ENCODE measurements at regions not wholly inside any gene's neighbourhood (a gene's known extent, or its start where the extent isn't known, plus 50 kb on each side); places are given as distances from the start of the nearest gene placed in this dataset.

GRCh38 chr12:5294274-5295070 lies 137.4 kb upstream of the NTF3 start:
- no peak for TF ChIP-seq Cebpa-rat (IDR thresholded peaks at IDR 0.05)
- Histone ChIP-seq H3K4me2 (no peak overlapping the region), H3K9me3 (no peaks in the 10 kb centered on the region), H3K4me1 (no peaks in the 10 kb centered on the region), H4K20me1 (no peaks in the 10 kb centered on the region), H3K4me3 (no peak overlapping the region), H3K27ac (no peak overlapping the region), H3K9ac (no peak overlapping the region), H3K27me3 (no peaks in the 10 kb centered on the region), H3K36me3 (no peaks in the 10 kb centered on the region)

DNA sequence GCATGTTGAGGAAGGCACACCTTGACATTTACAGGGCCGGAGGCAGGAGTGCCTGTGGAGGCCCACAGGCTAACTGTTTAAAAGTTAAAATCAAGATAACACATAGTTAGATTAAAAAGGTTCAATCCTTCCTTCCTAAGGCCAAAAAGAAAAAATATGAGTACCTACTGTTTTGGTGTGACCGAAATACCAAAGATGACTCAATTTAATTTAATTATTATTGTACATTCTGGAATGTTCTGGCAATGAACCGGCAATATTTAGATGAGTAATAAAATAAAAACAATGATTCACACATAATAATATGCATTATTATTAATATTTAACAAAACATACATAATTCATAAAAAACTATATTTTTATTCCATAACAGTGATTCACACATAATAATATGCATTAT lies 136.8 kb upstream of the NTF3 start:
- H3K4me3 ChIP-seq = no peak overlapping the region
- no peaks in the 10 kb centered on the region for H3K27me3 ChIP-seq
- no peaks in the 10 kb centered on the region for H4K20me1 ChIP-seq
- no peak for TF ChIP-seq Cebpa-rat (IDR thresholded peaks at IDR 0.05)
- H3K36me3 ChIP-seq = no peaks in the 10 kb centered on the region
- H3K9me3 ChIP-seq = no peaks in the 10 kb centered on the region
- no peak overlapping the region for H3K27ac ChIP-seq
- no peaks in the 10 kb centered on the region for H3K4me1 ChIP-seq
- H3K4me2 ChIP-seq = no peak overlapping the region
- H3K9ac ChIP-seq = no peak overlapping the region

- H3K9ac ChIP-seq = no peak overlapping the region
- H3K4me3 ChIP-seq = no peak overlapping the region
- TF ChIP-seq Cebpa-rat (IDR thresholded peaks at IDR 0.05) = no peak
- H3K9me3 ChIP-seq = no peaks in the 10 kb centered on the region
- no peak overlapping the region for H3K4me2 ChIP-seq
- no peaks in the 10 kb centered on the region for H3K36me3 ChIP-seq
- H3K4me1 ChIP-seq = no peaks in the 10 kb centered on the region
- no peaks in the 10 kb centered on the region for H4K20me1 ChIP-seq
- H3K27ac ChIP-seq = no peak overlapping the region
- no peaks in the 10 kb centered on the region for H3K27me3 ChIP-seq
Measured at GRCh38 chr12:5295996-5296395, 135.9 kb upstream of the NTF3 start.

GRCh38 chr12:5301539-5301938 lies 130.4 kb upstream of the NTF3 start:
- H3K36me3 ChIP-seq = no peaks in the 10 kb centered on the region

GRCh38 chr12:5305425-5305824 lies 126.5 kb upstream of the NTF3 start:
- no peaks in the 10 kb centered on the region for H4K20me1 ChIP-seq

More at GRCh38 chr12:5301539-5301938, 130.4 kb upstream of the NTF3 start:
- H3K9me3 ChIP-seq = no peaks in the 10 kb centered on the region
- H3K4me1 ChIP-seq = no peaks in the 10 kb centered on the region
- no peak overlapping the region for H3K4me3 ChIP-seq
- H4K20me1 ChIP-seq = no peaks in the 10 kb centered on the region
- TF ChIP-seq Cebpa-rat (IDR thresholded peaks at IDR 0.05) = no peak
- no peak overlapping the region for H3K4me2 ChIP-seq
- no peak overlapping the region for H3K9ac ChIP-seq
- no peak overlapping the region for H3K27ac ChIP-seq
- H3K27me3 ChIP-seq = no peaks in the 10 kb centered on the region

DNA sequence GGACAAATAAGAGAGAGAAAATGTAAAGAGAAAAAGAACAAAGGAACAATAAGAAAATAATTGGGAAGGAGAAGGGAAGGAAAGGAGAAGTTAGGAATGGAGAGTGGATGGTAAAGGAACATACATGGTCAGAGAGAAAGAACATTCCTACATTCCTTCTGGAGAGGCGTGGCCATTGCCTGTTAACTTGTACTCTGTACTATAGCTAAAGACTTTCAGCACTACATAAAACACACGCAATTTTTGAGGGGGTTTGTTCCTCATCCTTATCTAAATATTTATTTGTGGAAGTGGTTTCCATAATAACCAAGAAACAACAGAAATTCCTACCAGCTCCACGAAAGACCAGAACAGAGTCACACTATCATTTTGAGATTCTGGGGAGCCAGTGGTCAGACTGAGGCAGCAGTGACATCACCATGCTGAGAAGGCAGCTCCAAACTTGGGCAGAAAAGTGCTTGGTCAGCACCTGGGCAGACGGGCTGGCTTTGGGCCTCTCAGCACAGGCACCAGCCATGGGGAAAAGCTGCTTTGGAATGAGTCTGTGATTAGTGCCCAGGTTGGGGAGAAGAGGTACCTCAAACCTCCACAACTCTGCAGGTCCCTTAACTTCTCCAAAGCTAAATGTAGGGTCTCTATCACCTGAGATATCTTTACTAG lies 125.9 kb upstream of the NTF3 start:
- Histone ChIP-seq H3K9me3 (no peaks in the 10 kb centered on the region), H3K27me3 (no peaks in the 10 kb centered on the region), H3K4me3 (no peak overlapping the region), H3K27ac (no peak overlapping the region), H3K4me1 (no peaks in the 10 kb centered on the region), H3K9ac (no peak overlapping the region), H3K4me2 (no peak overlapping the region), H4K20me1 (no peaks in the 10 kb centered on the region), H3K36me3 (no peaks in the 10 kb centered on the region)
- no peak for TF ChIP-seq Cebpa-rat (IDR thresholded peaks at IDR 0.05)

More at GRCh38 chr12:5305425-5305824, 126.5 kb upstream of the NTF3 start:
- no peaks in the 10 kb centered on the region for H3K4me1 ChIP-seq
- TF ChIP-seq Cebpa-rat (IDR thresholded peaks at IDR 0.05) = no peak
- no peak overlapping the region for H3K4me2 ChIP-seq
- H3K4me3 ChIP-seq = no peak overlapping the region
- H3K27ac ChIP-seq = no peak overlapping the region
- no peak overlapping the region for H3K9ac ChIP-seq
- no peaks in the 10 kb centered on the region for H3K36me3 ChIP-seq
- no peaks in the 10 kb centered on the region for H3K9me3 ChIP-seq
- H3K27me3 ChIP-seq = no peaks in the 10 kb centered on the region

DNA sequence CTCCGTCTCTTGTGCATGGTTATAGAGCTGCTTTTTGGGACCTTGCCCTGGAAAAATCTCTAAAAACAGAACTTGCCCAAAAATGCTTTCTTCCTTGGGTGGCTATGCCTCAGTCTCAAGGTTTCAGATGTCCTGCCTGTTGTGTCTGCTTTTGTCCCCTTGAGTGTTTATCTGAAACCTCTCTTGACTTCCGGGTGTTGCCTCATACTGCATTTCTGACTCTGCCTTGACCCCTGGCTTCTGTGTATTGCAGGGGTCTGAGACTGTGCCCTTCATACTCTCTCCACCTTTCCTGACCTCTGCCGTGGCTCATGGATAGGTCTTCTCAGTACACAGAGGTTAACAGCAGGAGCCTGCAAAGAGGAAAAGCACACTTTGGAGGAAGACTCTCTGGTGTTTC lies 124.8 kb upstream of the NTF3 start:
- Histone ChIP-seq H3K9me3 (no peaks in the 10 kb centered on the region), H3K27ac (no peak overlapping the region), H4K20me1 (no peaks in the 10 kb centered on the region), H3K4me1 (no peaks in the 10 kb centered on the region), H3K9ac (no peak overlapping the region), H3K4me3 (no peak overlapping the region), H3K27me3 (no peaks in the 10 kb centered on the region), H3K4me2 (no peak overlapping the region), H3K36me3 (no peaks in the 10 kb centered on the region)
- no peak for TF ChIP-seq Cebpa-rat (IDR thresholded peaks at IDR 0.05)

- Histone ChIP-seq H3K4me3 (no peak overlapping the region), H3K4me2 (no peak overlapping the region), H3K4me1 (no peaks in the 10 kb centered on the region), H3K36me3 (no peaks in the 10 kb centered on the region), H3K9me3 (0 out of 2 replicates have a peak, but pooled peaks cover 1% of the 10 kb centered on the region), H4K20me1 (no peaks in the 10 kb centered on the region), H3K9ac (no peak overlapping the region), H3K27me3 (no peaks in the 10 kb centered on the region), H3K27ac (no peak overlapping the region)
- TF ChIP-seq Cebpa-rat (IDR thresholded peaks at IDR 0.05) = no peak
Measured at GRCh38 chr12:5308216-5308615, 123.7 kb upstream of the NTF3 start.

DNA sequence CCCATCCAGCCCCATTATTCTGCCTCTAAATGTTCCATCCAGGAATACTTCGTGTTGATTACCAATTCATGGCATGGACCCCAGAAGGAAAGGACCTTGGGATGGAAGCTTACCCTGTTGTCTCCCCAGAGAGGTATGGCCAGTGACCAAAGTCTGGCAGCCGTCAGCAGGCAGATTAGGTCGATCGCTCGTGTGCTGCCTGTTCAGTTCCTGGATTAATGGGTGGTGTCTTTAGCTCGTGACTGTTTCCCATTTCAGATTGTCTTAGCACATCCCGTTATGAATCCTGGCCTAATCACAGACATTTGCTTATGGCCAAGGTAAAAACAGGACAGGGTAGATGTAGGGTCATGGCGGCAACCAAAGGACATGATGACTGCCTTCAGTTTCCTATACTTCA lies 122.9 kb upstream of the NTF3 start:
- Histone ChIP-seq H3K4me3 (no peak overlapping the region), H3K27ac (no peak overlapping the region), H3K36me3 (no peaks in the 10 kb centered on the region), H3K9ac (no peak overlapping the region), H3K4me1 (no peaks in the 10 kb centered on the region), H3K4me2 (no peak overlapping the region), H4K20me1 (no peaks in the 10 kb centered on the region), H3K27me3 (no peaks in the 10 kb centered on the region), H3K9me3 (peaks cover 9% of the 10 kb centered on the region; the same call in 1 of the 2 replicates)
- no peak for TF ChIP-seq Cebpa-rat (IDR thresholded peaks at IDR 0.05)

- Histone ChIP-seq H3K9me3 (peaks cover 16% of the 10 kb centered on the region), H3K27ac (no peak overlapping the region), H3K4me1 (no peaks in the 10 kb centered on the region), H3K27me3 (no peaks in the 10 kb centered on the region), H3K4me2 (no peak overlapping the region), H4K20me1 (no peaks in the 10 kb centered on the region), H3K36me3 (no peaks in the 10 kb centered on the region), H3K4me3 (no peak overlapping the region), H3K9ac (no peak overlapping the region)
- TF ChIP-seq Cebpa-rat (IDR thresholded peaks at IDR 0.05) = no peak
Measured at GRCh38 chr12:5309654-5310053, 122.3 kb upstream of the NTF3 start.
